ENCODE measurements at regions not wholly inside any gene's neighbourhood (a gene's known extent, or its start where the extent isn't known, plus 50 kb on each side); places are given as distances from the start of the nearest gene placed in this dataset.

DNA sequence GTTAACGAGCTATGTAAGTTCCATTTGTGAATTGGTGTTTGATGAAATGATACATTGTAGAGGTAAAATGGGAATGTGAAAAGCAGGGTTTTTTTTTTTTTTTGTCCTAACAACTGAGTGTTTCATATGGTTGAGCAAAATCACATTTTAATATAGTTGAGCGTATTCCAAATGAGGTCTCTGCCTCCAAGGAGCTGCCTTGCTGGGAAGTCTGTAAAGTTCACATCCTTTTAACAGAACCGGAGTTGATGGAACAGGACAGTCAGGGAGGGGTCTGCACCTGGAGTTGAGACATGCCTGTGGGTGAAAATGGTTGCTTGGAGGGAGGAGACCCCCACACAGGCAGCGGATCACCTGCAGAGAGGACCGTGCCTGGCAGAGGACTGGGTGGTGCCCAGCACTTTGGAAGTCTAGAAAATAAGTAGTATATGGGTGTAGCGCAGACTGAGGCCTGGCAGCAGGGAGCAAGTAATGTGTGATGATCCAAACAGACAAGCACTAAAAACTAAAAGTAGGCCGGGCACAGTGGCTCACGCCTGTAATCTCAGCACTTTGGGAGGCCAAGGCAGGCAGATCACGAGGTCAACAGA is 75.2 kb upstream of the UBAC2 start:
- DNase-seq = no peak

DNA sequence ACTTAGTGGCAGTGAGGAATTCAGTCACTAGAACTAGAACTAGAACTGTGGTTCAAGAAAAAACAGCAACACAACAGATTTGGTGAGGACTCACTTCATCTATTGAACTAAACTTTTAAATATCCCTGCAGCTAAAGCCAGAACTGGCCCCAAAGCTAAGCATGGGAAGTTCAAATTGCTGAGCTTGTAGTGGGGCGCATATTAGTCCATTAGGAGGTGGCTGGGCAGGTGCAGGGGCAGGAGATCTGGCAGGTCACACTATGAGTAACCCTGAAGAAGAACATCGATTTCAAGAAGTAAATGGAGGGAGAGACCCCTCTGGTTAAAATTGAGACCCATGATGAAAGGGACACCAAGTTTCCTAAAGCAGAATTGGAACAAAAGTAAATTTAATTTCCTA is 73.8 kb upstream of the UBAC2 start:
- DNase-seq = no peak

DNA sequence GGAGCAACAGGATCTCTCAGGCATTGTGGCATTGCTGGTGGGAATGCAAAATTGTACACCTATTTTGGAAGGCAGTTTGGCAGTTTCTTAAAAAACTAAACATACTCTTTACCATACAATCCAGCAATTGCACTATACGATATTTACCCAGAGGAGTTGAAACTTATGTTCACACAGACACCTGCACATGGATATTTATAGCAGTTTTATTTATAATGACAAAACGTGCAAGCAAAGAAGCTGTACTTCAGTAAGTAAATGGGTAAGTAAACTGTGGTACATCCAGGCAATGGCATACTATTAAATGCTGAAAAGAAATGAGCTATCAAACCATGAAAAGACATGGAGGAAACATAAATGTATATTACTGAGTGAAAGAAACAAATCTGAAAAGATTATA is 71.6 kb upstream of the UBAC2 start:
- DNase-seq = no peak

DNA sequence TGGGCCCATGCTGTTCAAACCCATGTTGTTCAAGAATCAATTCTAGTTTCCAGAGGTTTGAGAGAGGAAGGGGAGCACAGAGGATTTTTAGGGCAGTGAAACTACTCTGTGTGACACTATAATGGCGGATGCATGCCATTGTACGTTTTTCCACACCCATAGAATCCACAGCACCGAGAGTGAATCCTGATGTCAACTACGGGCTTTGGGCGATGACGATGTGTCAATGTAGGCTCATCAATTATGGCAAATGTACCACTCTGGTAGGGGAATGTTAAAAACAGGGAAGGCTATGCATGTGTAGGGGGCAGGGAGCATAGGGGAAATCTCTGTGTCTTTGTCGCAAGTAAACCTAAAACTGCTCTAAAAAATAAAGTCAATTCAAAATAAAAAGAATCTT is 70.7 kb upstream of the UBAC2 start:
- DNase-seq = no peak

DNA sequence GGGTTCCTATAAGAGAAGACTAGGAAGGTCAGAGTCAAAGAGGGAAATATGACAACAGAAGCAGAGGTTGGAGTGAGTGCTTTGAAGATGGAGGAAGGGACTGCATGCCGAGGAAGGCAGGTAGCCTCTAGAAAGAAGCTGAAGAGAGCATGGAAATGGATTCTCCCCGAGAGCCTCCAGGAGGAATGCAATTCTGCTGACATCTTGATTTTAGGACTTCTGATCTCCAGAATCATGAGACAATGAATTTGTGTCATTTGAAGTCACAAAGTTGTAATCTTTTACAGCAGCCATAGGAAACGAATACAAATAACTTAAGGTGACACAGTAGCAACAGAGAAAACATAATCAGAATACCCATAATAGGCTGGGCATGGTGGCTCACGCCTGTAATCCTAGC is 69.2 kb upstream of the UBAC2 start:
- no peak for DNase-seq

DNA sequence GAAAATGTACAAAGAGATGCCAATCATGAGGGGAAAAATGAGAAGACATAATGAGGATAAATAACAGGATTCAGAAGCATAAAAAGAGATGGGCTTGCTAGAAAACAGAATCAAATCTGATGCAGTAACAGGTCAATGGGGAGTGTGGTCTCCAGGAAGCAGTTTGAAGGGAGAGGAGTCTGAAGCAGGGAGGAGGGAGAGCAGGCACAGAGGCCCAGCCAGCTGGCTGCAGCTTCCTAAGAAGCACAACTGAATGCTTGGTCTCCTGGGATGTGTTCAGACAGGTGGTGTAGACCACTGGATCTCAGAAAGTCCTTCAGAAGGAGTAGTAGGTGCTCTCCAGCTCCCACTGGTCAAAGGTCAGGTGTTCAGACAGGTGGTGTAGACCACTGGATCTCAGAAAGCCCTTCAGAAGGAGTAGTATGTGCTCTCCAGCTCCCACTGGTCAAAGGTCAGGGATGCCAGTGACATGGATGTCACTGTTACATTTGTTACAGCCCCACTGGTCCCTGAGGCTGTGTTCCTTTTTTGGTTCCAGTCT is 68.3 kb upstream of the UBAC2 start:
- no peak for DNase-seq

DNA sequence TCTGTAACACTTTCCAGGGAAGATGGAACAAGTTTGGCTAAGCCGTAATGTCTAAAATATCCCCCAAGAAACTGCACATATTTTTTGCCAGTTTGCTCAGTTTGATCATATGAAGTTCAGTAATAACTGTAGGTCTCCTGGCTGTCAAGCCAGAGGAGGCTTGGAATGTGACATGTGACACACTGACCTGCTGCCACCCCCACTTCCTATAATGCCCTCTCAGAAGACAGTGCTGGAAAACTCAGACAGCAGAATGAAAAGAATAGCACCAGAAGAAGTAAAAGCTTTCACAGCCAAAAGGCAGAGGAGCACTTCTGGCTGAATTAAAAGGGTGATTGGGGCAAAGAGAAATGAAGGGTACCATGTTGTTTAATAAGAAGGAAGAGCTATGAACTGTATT is 67.4 kb upstream of the UBAC2 start:
- DNase-seq = no peak

DNA sequence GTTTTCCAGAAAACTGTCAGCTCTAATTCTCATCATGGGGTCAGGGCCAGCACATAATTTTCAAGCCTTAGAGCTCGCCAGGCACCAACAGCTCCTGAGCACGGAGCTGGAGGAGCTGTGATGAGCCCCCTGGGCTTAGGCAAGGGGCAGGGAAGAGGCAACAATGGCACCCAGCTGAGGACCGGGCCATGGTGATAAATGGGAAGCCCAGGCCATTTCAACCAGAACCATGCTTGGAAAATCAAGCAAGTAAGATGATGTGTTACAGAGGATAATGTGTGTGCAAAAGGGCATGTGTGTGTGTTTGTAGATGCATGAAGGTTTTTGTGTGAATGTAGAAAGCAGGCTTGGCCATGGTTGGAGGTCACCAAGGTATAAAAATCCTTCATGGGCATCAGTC is 66.8 kb upstream of the UBAC2 start:
- no peak for DNase-seq

DNA sequence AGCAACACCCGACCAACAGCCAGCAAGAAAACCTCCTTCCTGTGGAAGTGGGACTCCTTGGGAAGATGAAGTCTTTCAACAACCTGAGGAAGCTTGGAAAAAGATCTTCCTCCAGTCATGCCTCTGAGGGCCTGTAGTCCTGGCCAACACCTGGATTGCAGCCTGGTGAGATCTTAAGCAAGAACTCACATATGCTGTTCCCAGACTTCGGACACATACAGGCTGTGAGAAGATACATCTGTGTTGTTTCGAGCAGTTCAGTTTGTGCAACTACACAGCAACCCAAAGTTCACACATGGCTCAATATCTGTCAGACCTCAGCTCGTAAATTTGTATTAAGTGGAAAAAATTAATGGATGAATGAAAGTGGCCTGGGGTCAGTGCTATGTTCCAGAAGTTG is 65.1 kb upstream of the UBAC2 start:
- DNase-seq = no peak

DNA sequence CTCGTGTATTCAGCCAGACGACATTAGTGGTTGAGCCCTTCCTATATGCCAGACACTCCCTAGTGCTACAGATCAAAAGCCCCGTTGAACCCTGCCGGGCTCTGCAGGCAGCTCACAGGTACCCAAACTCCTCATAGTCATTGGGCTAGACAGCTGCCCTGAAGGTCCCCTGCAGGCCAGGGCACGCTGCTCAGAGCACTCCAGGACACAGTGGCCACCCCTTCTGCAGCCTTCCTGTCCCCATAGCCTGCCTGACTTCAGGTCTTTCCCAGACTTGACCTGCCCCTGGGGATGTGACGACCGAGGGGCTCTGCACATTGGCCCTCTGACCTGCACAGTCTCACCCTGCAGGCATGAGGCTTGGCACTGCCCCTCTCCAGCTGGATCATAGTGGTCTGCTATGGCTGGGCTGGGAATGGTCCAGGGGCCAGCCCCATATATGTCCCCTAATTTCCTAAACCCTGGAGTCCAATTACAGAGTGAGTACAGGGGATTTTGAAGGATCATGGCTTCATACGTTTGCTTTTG is 64.2 kb upstream of the UBAC2 start:
- no peak for DNase-seq

DNA sequence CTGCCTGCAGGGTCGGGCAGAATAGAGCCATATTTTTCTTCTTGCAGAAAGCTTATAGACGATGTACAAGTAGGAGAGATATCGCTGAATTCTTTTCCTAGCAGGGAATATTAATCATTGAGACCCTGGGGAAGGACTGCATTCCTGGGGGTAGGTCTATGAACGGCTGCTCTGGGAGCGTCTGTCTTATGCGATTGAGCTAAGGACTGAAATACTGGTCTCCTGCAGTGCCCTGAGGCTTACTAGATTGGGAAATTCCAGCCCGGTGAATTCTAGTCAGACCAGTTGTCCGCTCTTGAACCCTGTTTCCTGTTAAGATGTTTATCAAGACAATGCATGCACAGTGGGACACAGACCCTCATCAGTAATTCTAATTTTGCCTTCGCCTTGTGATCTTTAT is 59.8 kb upstream of the UBAC2 start:
- no peak for DNase-seq

DNA sequence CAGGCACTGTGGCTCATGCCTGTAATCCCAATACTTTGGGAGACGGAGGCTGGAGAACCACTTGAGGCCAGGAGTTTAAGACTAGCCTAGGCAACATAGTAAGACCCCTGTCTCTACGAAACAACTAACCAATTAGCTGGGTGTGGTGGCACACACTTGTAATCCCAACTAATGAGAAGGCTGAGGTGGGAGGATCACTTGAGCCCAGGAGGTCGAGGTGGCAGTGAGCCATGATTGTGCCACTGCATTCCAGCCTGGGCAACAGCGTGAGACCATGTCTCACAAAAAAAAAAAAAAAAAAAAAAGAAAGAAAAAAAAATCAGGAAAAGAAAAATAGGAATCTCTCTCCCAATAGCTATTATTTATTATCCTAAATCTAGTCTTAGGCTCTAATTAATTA is 56.8 kb upstream of the UBAC2 start:
- DNase-seq = no peak

DNA sequence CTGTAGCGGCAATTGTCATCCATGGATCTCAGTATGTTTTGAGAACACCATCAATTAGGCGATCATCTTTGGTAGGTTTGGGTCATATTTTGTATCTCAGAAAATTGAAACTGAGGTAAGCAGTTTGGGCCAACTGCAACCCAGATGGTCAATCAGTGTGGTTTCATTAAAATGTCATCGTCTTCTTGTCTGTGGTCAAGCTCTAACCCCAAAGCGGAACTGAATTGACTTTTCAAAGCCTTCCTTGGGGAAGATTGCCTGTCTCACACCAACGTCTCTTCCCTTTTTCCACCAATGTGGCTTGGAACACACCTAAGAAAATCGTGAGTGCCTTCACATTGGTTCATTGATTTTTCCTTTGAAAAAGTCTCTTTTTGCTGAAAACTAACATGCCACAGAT is 56.3 kb upstream of the UBAC2 start:
- no peak for DNase-seq

DNA sequence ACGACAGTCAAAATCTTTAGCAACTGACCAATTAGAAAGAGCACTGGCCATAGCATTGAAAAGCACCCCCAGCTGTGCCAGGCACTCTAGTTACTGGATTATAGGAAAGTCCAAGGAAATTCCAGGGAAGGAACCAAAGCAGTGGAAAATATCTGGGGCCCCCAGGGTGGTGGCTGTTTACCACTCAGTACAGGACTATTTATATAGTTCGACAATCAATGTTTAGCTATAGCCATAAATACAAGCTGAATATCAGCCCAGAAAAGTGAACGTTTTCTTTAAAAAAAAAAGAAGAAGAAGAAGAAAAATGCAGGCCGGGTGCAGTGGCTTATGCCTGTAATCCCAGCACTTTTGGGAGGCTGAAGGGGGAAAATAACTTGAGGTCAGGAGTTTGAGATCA is 55.2 kb upstream of the UBAC2 start:
- no peak for DNase-seq

DNA sequence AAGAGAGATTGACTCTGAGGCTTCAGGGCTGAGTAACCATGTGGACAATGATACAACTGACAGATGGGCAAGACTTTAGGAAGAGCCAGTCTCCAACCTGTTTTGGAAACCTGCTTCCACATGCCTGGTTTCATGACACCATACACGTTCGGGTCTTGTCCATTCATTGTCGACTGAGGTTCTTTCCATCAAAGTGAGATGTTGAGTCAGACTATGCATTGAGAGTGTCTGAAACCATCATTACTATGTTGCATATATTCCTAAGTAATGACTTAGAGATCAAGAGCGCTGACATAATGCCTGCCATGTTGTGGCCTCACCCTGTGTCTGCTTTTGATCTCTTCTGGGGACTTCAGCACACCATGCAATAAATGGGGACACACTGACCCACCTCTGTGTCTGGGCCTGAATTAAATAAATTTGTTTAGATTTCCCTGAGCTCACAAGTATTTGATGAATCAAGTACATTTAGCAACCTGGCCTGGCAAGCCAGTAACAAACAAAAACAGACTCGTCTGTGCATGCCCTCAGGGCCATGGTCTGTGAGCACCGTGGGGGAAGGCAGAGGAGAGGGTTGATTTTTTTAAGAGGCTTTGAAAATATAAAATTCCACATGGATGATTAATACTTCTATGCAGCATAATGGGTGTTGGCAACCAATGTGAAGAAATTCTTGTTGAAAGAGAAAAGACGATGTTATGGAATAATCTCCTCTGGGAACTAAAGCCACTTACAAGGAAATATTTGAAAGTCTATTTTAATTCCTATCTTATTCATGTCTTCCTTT is 49.9 kb upstream of the UBAC2 start:
- no peak for DNase-seq

Measured in CD4-positive, alpha-beta T cell treated with Interleukin-17A for 4 hours (primary cell).